Neural cell (in vitro differentiated cells): ENCODE measurements at regions not wholly inside any gene's neighbourhood (a gene's known extent, or its start where the extent isn't known, plus 50 kb on each side); places are given as distances from the start of the nearest gene placed in this dataset.

Source experiments
- H2AFZ ChIP-seq: fragments of 200-600, 300-800 bp; sonication (generic), shearing (Covaris generic); 2 replicates; pipeline ENCODE4 v1.6.0; 2014; ENCODE audit warnings: low read depth, mild to moderate bottlenecking, antibody characterized with exemption, low read length, moderate library complexity
- H3F3A ChIP-seq: fragments of 200-600 bp; shearing (Covaris generic); 2 replicates; pipeline ENCODE4 v1.6.1; 2016; ENCODE audit warnings: mild to moderate bottlenecking, moderate library complexity, mixed read lengths, antibody characterized with exemption, low read length; ENCODE audit not compliant: insufficient read depth, poor library complexity, severe bottlenecking
- H3K27ac ChIP-seq: fragments of 200-600, 300-800 bp; sonication (generic), shearing (Covaris generic); 2 replicates; pipeline ENCODE4 v1.5.1; 2014; ENCODE audit warnings: mild to moderate bottlenecking, low read length, moderate library complexity
- H3K27me3 ChIP-seq: fragments of 300-800, 200-600 bp; sonication (generic), shearing (Covaris generic); 2 replicates; pipeline ENCODE4 v1.6.0; 2014; ENCODE audit warnings: mild to moderate bottlenecking, low read depth, low read length, moderate library complexity; ENCODE audit not compliant: insufficient read depth
- H3K36me3 ChIP-seq: fragments of 300-800, 200-600 bp; sonication (generic), shearing (Covaris generic); 2 replicates; pipeline ENCODE4 v1.5.1; 2014; ENCODE audit warnings: mild to moderate bottlenecking, antibody characterized with exemption, low read length, moderate library complexity; ENCODE audit not compliant: insufficient read depth
- H3K4me2 ChIP-seq: fragments of 300-800, 200-600 bp; sonication (generic), shearing (Covaris generic); 2 replicates; pipeline ENCODE4 v1.6.0; 2014; ENCODE audit warnings: mild to moderate bottlenecking, low read length
- H3K4me3 ChIP-seq: fragments of 300-800, 200-600 bp; sonication (generic), shearing (Covaris generic); 2 replicates; pipeline ENCODE4 v1.5.1; 2014; ENCODE audit warnings: mild to moderate bottlenecking, low read length, moderate library complexity
- H3K79me2 ChIP-seq: fragments of 200-600 bp; shearing (Covaris generic); replicated peaks from 2 replicates; pipeline ENCODE4 v1.6.0; 2014; ENCODE audit warnings: mild to moderate bottlenecking, low read length, moderate library complexity; ENCODE audit not compliant: insufficient read depth
- H3K9ac ChIP-seq: fragments of 300-800, 200-600 bp; sonication (generic), shearing (Covaris generic); 2 replicates; pipeline ENCODE4 v1.6.1; 2016; ENCODE audit warnings: mild to moderate bottlenecking, low read length, mixed read lengths
- H3K9me2 ChIP-seq: fragments of 200-600 bp; shearing (Covaris generic); 2 replicates; pipeline ENCODE4 v1.6.1; 2016; ENCODE audit warnings: mild to moderate bottlenecking, low read length, mixed read lengths; ENCODE audit not compliant: insufficient read depth
- H3K9me3 ChIP-seq: fragments of 200-600, 300-800 bp; sonication (generic), shearing (Covaris generic); 2 replicates; pipeline ENCODE4 v1.6.1; 2016; ENCODE audit warnings: mild to moderate bottlenecking, mixed run types, low read length, moderate library complexity, mixed read lengths
- H4K20me1 ChIP-seq: fragments of 200-600 bp; shearing (Covaris generic); 2 replicates; pipeline ENCODE4 v1.6.1; 2016; ENCODE audit warnings: mild to moderate bottlenecking, mixed run types; ENCODE audit not compliant: insufficient read depth
- EP300 ChIP-seq: fragments of 450-650 bp; conservative IDR thresholded peaks from 2 replicates; pipeline ENCODE4 v1.6.1; 2014; ENCODE audit warnings: antibody characterized with exemption, mild to moderate bottlenecking, moderate library complexity; ENCODE audit not compliant: poor library complexity, severe bottlenecking
- EZH2 ChIP-seq: fragments of 200-600, 300-800 bp; shearing (Covaris generic), sonication (generic); IDR thresholded peaks from 2 replicates; pipeline ENCODE4 v1.6.1; 2014; ENCODE audit warnings: antibody characterized with exemption, low read length, borderline replicate concordance, mild to moderate bottlenecking; ENCODE audit not compliant: insufficient read depth, poor library complexity, severe bottlenecking
- MXI1 ChIP-seq: fragments of 450-650 bp; conservative IDR thresholded peaks from 2 replicates; pipeline ENCODE4 v1.6.1; 2014; ENCODE audit warnings: antibody characterized with exemption, mild to moderate bottlenecking; ENCODE audit not compliant: poor library complexity, severe bottlenecking
- POLR2AphosphoS5 ChIP-seq: IDR thresholded peaks from 2 replicates; pipeline ENCODE4 v1.6.1; 2012
- RAD21 ChIP-seq: fragments of 450-650 bp; conservative IDR thresholded peaks from 2 replicates; pipeline ENCODE4 v1.6.1; 2014; ENCODE audit warnings: antibody characterized with exemption, mild to moderate bottlenecking, moderate library complexity
- REST ChIP-seq: IDR thresholded peaks from 2 replicates; pipeline ENCODE4 v1.6.1; 2012; ENCODE audit warnings: borderline replicate concordance
- SMC3 ChIP-seq: fragments of 450-650 bp; conservative IDR thresholded peaks from 2 replicates; pipeline ENCODE4 v1.6.1; 2014; ENCODE audit warnings: antibody characterized with exemption, mild to moderate bottlenecking, moderate library complexity; ENCODE audit not compliant: poor library complexity
- TAF1 ChIP-seq: IDR thresholded peaks from 2 replicates; pipeline ENCODE4 v1.6.1; 2012; ENCODE audit warnings: low read depth
- TF ChIP-seq, protein P1 (sequence below): fragments of 450-650 bp; IDR thresholded peaks from 2 replicates; pipeline ENCODE4 v1.5.1; 2014; ENCODE audit warnings: antibody characterized with exemption, mild to moderate bottlenecking, moderate library complexity; ENCODE audit not compliant: poor library complexity, severe bottlenecking

- Histone ChIP-seq H2AFZ (no peak overlapping the region), H3K9me2 (no peaks in the 10 kb centered on the region), H3K27ac (no peak overlapping the region), H3F3A (no peaks in the 10 kb centered on the region), H3K9ac (no peak overlapping the region), H3K79me2 (no peaks in the 10 kb centered on the region), H3K27me3 (no peaks in the 10 kb centered on the region), H4K20me1 (no peaks in the 10 kb centered on the region), H3K4me2 (no peak overlapping the region), H3K36me3 (no peaks in the 10 kb centered on the region), H3K4me3 (no peak overlapping the region), H3K9me3 (no peaks in the 10 kb centered on the region)
- TF ChIP-seq REST (no peak), EP300 (no peak), POLR2AphosphoS5 (no peak), SMC3 (no peak), RAD21 (no peak), TAF1 (no peak), MXI1 (no peak), EZH2 (no peak)
- TF ChIP-seq, protein P1, sequence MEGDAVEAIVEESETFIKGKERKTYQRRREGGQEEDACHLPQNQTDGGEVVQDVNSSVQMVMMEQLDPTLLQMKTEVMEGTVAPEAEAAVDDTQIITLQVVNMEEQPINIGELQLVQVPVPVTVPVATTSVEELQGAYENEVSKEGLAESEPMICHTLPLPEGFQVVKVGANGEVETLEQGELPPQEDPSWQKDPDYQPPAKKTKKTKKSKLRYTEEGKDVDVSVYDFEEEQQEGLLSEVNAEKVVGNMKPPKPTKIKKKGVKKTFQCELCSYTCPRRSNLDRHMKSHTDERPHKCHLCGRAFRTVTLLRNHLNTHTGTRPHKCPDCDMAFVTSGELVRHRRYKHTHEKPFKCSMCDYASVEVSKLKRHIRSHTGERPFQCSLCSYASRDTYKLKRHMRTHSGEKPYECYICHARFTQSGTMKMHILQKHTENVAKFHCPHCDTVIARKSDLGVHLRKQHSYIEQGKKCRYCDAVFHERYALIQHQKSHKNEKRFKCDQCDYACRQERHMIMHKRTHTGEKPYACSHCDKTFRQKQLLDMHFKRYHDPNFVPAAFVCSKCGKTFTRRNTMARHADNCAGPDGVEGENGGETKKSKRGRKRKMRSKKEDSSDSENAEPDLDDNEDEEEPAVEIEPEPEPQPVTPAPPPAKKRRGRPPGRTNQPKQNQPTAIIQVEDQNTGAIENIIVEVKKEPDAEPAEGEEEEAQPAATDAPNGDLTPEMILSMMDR: no peak
These were observed 158.9 kb upstream of the EGFLAM start for GRCh38 chr5:38099205-38100168.

DNA sequence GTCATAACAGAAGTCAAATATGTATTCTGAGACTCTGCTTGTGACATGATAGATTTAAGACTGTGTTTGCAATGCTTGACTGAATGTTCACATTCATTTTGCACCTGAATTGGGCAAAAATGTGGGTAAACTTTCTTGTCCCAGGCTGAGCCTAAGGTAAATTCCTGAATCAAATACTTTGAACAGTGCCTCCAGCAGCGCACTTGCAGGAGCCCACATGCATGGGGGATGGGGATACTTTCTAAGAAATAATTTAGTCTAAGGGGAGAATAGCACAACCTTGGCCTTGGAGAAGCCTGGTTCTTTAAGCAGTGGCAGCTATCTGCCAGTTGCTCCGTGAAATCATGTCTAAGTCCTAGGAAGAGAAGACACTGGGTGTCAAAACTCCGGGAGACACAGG is 163.5 kb upstream of the EGFLAM start:
- no peak overlapping the region for H3K9ac ChIP-seq
- H3K4me2 ChIP-seq: no peak overlapping the region
- no peak overlapping the region for H2AFZ ChIP-seq
- no peaks in the 10 kb centered on the region for H3K36me3 ChIP-seq
- no peak overlapping the region for H3K27ac ChIP-seq
- no peaks in the 10 kb centered on the region for H3K79me2 ChIP-seq
- H3K9me2 ChIP-seq: no peaks in the 10 kb centered on the region
- no peaks in the 10 kb centered on the region for H4K20me1 ChIP-seq
- H3K4me3 ChIP-seq: no peak overlapping the region
- H3F3A ChIP-seq: no peaks in the 10 kb centered on the region
- H3K9me3 ChIP-seq: no peaks in the 10 kb centered on the region
- H3K27me3 ChIP-seq: no peaks in the 10 kb centered on the region
- TF ChIP-seq POLR2AphosphoS5 (no peak), SMC3 (no peak), EZH2 (no peak), RAD21 (no peak), TAF1 (no peak), MXI1 (no peak), EP300 (no peak), REST (no peak)
- TF ChIP-seq, protein P1: no peak
